Esophagus squamous epithelium (tissue), 5 donors: ENCODE measurements at regions not wholly inside any gene's neighbourhood (a gene's known extent, or its start where the extent isn't known, plus 50 kb on each side); places are given as distances from the start of the nearest gene placed in this dataset.

Source experiments
- DNase-seq: peaks from one replicate; lab custom pipeline; 2025; lab: John Stamatoyannopoulos, UW
- H3K27ac ChIP-seq, 4 donors: fragments of 200-600 bp; sonication (generic); one replicate each; pipeline ENCODE4 v1.5.1; 2016 to 2019; ENCODE audit warnings: mild to moderate bottlenecking in 1 of 4
- H3K27me3 ChIP-seq, 4 donors: fragments of 200-600 bp; sonication (generic); 1 replicate in 3 of 4; 2 replicates in 1 of 4; pipeline versions ENCODE4 v1.5.1 to v1.6.0; 2017 to 2021; ENCODE audit warnings: antibody characterized with exemption in 1 of 4
- H3K36me3 ChIP-seq, 3 donors: fragments of 200-600 bp; sonication (generic); one replicate each; pipeline ENCODE4 v1.5.1; 2016 to 2019
- H3K4me1 ChIP-seq, 3 donors: fragments of 200-600 bp; sonication (generic); one replicate each; pipeline ENCODE4 v1.5.1; 2017 to 2019
- H3K4me3 ChIP-seq, 4 donors: fragments of 200-600 bp; sonication (generic); 1 replicate in 3 of 4; 2 replicates in 1 of 4; pipeline ENCODE4 v1.5.1; 2016 to 2019; ENCODE audit warnings: mild to moderate bottlenecking in 2 of 4, moderate library complexity in 1 of 4
- H3K9me3 ChIP-seq, 3 donors: fragments of 200-600 bp; sonication (generic); one replicate each; pipeline ENCODE4 v1.5.1; 2016 to 2019
- CTCF ChIP-seq, 6 experiments: fragments of 450-650 bp in 4 of 6; fragments of 200-600 bp in 2 of 6; sonication (generic) in 2 of 6; IDR thresholded peaks; one replicate each; pipeline ENCODE4 v1.5.1; 2016 to 2019; ENCODE audit warnings: antibody characterized with exemption in 6 of 6, mild to moderate bottlenecking in 4 of 6, moderate library complexity in 4 of 6
- POLR2A ChIP-seq, 4 donors: fragments of 450-650 bp; IDR thresholded peaks; one replicate each; pipeline ENCODE4 v1.6.1; 2017; ENCODE audit warnings: antibody characterized with exemption in 4 of 4, mild to moderate bottlenecking in 4 of 4, moderate library complexity in 3 of 4
- WGBS, 2 donors: methylation state at CpG; one replicate each; pipeline ENCODE4 v1.1.5; 2018; 5-methylcytosine and 5-hydroxymethylcytosine counted together
- intact Hi-C: fragments of 100-400 bp; cut with DNase I; formaldehyde crosslinking; loops from one replicate; pipeline ENCODE4 v1.15.0; 2022
- small RNA-seq, 4 donors: library from RNA; depleted of rRNA; stranded (forward); fragments of <200 nt; gene quantifications; one replicate each; pipeline ENCODE3, GENCODE V24; 2016
- donor health status: DM: yes; HTN: yes; CAD: no.

GRCh38 chr1:22398656-22399420, 52.8 kb upstream of the ZBTB40 start:
- intact Hi-C loops, result no loop called here
- TF ChIP-seq POLR2A (IDR thresholded peaks at IDR 0.05), result no peak
- no peak for TF ChIP-seq CTCF (IDR thresholded peaks at IDR 0.05)
- 50 to 63% methylated on average over 11 of the region's 11 CpGs for WGBS, 2 donors
- no peaks in the 10 kb centered on the region for H3K4me1 ChIP-seq
- no peak overlapping the region for H3K27ac ChIP-seq
- no peaks in the 10 kb centered on the region for H3K36me3 ChIP-seq
- no peak for DNase-seq
- H3K27me3 ChIP-seq, result peaks cover 0 to 88% (median 2%) of the 10 kb centered on the region in 4 donors
- H3K4me3 ChIP-seq, result no peak overlapping the region
- no peaks in the 10 kb centered on the region for H3K9me3 ChIP-seq

- H3K36me3 ChIP-seq, result no peaks in the 10 kb centered on the region
- no peak overlapping the region for H3K27ac ChIP-seq
- no peak for DNase-seq
- intact Hi-C loops, result no loop called here
- peaks cover 0 to 90% (median 2%) of the 10 kb centered on the region in 4 donors for H3K27me3 ChIP-seq
- H3K4me3 ChIP-seq, result no peak overlapping the region
- TF ChIP-seq CTCF (IDR thresholded peaks at IDR 0.05) (no peak), POLR2A (IDR thresholded peaks at IDR 0.05) (no peak)
- H3K9me3 ChIP-seq, result no peaks in the 10 kb centered on the region
- no peaks in the 10 kb centered on the region for H3K4me1 ChIP-seq
- WGBS, 2 donors, result 79 to 84% methylated on average over 10 of the region's 10 CpGs
These were observed 52.1 kb upstream of the ZBTB40 start for GRCh38 chr1:22399421-22400091.

Small RNAs in the stretch of these regions (small RNA-seq; reads per million reads assigned to genes)
- 0 reads per million in 4 donors for gene MIR4418
